DND-41 (cell line): ENCODE measurements at regions not wholly inside any gene's neighbourhood (a gene's known extent, or its start where the extent isn't known, plus 50 kb on each side); places are given as distances from the start of the nearest gene placed in this dataset.

ENCODE experiments used
- ATAC-seq: fragments of 200-7000 bp; cut with Tn5 transposase; 3 replicates; pipeline ENCODE4 v1.9.1; 2021; ENCODE audit warnings: low read depth; ENCODE audit not compliant: insufficient read depth
- DNase-seq: peaks from one replicate; pipeline ENCODE4 v3.0.0-alpha.2; 2020
- H2AFZ ChIP-seq: 2 replicates; pipeline ENCODE4 v1.6.0; 2012; ENCODE audit warnings: low read depth, low read length
- H3K27ac ChIP-seq: 2 replicates; pipeline ENCODE4 v1.5.1; 2012; ENCODE audit warnings: low read length, inconsistent platforms
- H3K27me3 ChIP-seq: fragments of 200-600 bp; sonication (generic); 2 replicates; pipeline ENCODE4 v1.6.0; 2012; ENCODE audit warnings: low read length, mild to moderate bottlenecking, inconsistent platforms; ENCODE audit not compliant: insufficient read depth, poor library complexity
- H3K36me3 ChIP-seq: 2 replicates; pipeline ENCODE4 v1.5.1; 2012; ENCODE audit warnings: low read length, inconsistent platforms; ENCODE audit not compliant: insufficient read depth
- H3K4me1 ChIP-seq: 2 replicates; pipeline ENCODE4 v1.5.1; 2012; ENCODE audit warnings: mild to moderate bottlenecking, low read length; ENCODE audit not compliant: insufficient read depth
- H3K4me2 ChIP-seq: 2 replicates; pipeline ENCODE4 v1.6.0; 2012; ENCODE audit warnings: mild to moderate bottlenecking, moderate library complexity, low read length, inconsistent platforms; ENCODE audit not compliant: insufficient read depth
- H3K4me3 ChIP-seq, 2 experiments: fragments of 200-600 bp in 1 of 2; shearing (Covaris generic) in 1 of 2; 2 replicates each; pipeline ENCODE4 v1.5.1; 2012 to 2016; ENCODE audit warnings: inconsistent platforms in 2 of 2, low read length in 2 of 2, mild to moderate bottlenecking in 2 of 2, low read depth in 1 of 2, moderate library complexity in 1 of 2
- H3K79me2 ChIP-seq: 2 replicates; pipeline ENCODE4 v1.6.0; 2012; ENCODE audit warnings: low read length, inconsistent platforms; ENCODE audit not compliant: insufficient read depth
- H3K9ac ChIP-seq: 2 replicates; pipeline ENCODE4 v1.6.0; 2012; ENCODE audit warnings: low read depth, mild to moderate bottlenecking, inconsistent platforms, low read length, moderate library complexity
- H3K9me3 ChIP-seq: 2 replicates; pipeline ENCODE4 v1.5.1; 2012; ENCODE audit warnings: low read length, moderate library complexity, mild to moderate bottlenecking, inconsistent platforms; ENCODE audit not compliant: insufficient read depth, severe bottlenecking
- H4K20me1 ChIP-seq: 2 replicates; pipeline ENCODE4 v1.6.0; 2012; ENCODE audit warnings: low read length; ENCODE audit not compliant: insufficient read depth
- CTCF ChIP-seq: IDR thresholded peaks from 2 replicates; pipeline ENCODE4 v1.5.1; 2012; ENCODE audit warnings: borderline replicate concordance, low read length, moderate library complexity, mild to moderate bottlenecking; ENCODE audit not compliant: poor library complexity, severe bottlenecking; ENCODE audit errors: extremely low read depth
- EZH2 ChIP-seq: IDR thresholded peaks from 3 replicates; pipeline ENCODE4 v1.6.1; 2012; ENCODE audit warnings: borderline replicate concordance, low read depth, mild to moderate bottlenecking, moderate library complexity, low read length, inconsistent platforms; ENCODE audit not compliant: severe bottlenecking

DNA sequence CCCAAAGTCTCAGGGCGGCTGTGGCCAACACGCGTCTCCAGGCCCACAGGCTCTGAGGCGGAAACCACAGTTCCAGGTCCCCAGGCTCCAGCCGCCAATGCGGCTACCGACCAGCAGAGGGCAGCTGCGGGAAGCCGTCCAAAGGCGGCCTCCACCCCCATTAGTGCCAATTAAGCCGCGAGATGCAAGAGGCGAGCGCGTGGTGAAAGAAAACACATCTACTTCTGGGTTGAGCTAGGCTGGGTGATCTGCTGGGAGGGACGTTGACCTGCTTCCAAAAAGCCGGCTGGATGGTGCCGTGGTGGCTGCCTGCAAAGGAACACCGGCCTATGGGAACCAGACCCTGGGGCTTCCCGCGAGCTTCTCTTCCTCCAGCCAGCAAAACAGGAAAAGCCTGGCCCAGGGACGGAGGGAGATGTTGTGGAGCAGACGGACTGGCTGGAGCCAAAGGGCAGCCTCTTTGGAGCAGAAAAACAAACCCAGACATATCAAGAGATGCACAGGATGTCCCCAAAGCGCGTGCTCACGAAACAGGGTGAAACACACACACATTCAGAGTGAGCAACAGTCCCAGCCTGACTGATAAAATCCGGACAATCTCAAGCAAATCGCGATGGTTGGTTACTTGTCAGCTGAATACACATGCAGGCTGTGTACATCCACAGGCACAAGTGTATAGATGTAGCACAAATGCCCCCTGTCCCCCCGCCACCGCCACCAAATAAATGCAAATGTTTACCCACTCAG, 187.1 kb upstream of the BRINP1 start:
- Histone ChIP-seq H4K20me1 (no peaks in the 10 kb centered on the region), H3K27me3 (no peaks in the 10 kb centered on the region), H3K9me3 (no peaks in the 10 kb centered on the region), H3K79me2 (no peaks in the 10 kb centered on the region), H3K4me1 (no peaks in the 10 kb centered on the region), H3K4me2 (no peak overlapping the region), H3K27ac (no peak overlapping the region), H2AFZ (no peak overlapping the region), H3K4me3 (no peak overlapping the region), H3K36me3 (no peaks in the 10 kb centered on the region), H3K9ac (no peak overlapping the region)
- DNase-seq (peak; percentile 32), ATAC-seq (peak; percentile 49; the same call in 1 of the 3 replicates)
- TF ChIP-seq CTCF (peak; percentile 65), EZH2 (no peak)

DNA sequence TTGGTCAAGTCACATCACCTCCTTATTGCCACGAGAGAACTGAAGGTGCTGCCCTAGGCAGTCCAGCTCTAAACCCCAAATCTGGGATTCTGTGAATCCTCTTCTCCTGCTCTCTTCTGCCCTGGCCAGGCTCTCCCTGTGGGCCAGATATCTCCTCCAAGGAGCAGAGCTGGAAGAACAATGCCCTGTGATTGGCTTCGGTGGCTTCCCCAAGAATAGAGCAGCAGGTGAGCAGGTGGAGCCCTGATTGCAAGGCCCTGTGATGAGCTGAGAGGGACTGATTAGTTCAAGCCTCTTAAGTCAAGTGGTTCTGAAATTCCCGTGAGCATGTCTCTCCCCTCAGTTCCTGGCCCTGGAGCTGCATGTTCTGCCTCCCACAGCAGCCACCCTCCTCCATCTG, 175.3 kb upstream of the BRINP1 start:
- no peaks in the 10 kb centered on the region for H3K9me3 ChIP-seq
- H3K36me3 ChIP-seq = no peaks in the 10 kb centered on the region
- no peak for TF ChIP-seq CTCF
- no peak for TF ChIP-seq EZH2
- H3K27ac ChIP-seq = no peak overlapping the region
- H3K4me2 ChIP-seq = no peak overlapping the region
- no peaks in the 10 kb centered on the region for H4K20me1 ChIP-seq
- H3K9ac ChIP-seq = no peak overlapping the region
- H3K27me3 ChIP-seq = no peaks in the 10 kb centered on the region
- no peaks in the 10 kb centered on the region for H3K79me2 ChIP-seq
- ATAC-seq (no peak), DNase-seq (no peak)
- no peaks in the 10 kb centered on the region for H3K4me1 ChIP-seq
- H2AFZ ChIP-seq = no peak overlapping the region
- H3K4me3 ChIP-seq = no peak overlapping the region

- no peaks in the 10 kb centered on the region for H3K36me3 ChIP-seq
- peaks cover 11% of the 10 kb centered on the region for H3K27me3 ChIP-seq
- H3K27ac ChIP-seq = no peak overlapping the region
- H3K9me3 ChIP-seq = no peaks in the 10 kb centered on the region
- no peak overlapping the region for H2AFZ ChIP-seq
- ATAC-seq (no peak), DNase-seq (no peak)
- H3K4me3 ChIP-seq = no peak overlapping the region
- no peak overlapping the region for H3K9ac ChIP-seq
- H3K79me2 ChIP-seq = no peaks in the 10 kb centered on the region
- H3K4me1 ChIP-seq = no peaks in the 10 kb centered on the region
- no peak overlapping the region for H3K4me2 ChIP-seq
- TF ChIP-seq EZH2 (no peak), CTCF (no peak)
- H4K20me1 ChIP-seq = no peaks in the 10 kb centered on the region
Observed at GRCh38 chr9:119537138-119537537, 167.9 kb upstream of the BRINP1 start.
